ENCODE measurements at regions not wholly inside any gene's neighbourhood (a gene's known extent, or its start where the extent isn't known, plus 50 kb on each side); places are given as distances from the start of the nearest gene placed in this dataset.

DNA sequence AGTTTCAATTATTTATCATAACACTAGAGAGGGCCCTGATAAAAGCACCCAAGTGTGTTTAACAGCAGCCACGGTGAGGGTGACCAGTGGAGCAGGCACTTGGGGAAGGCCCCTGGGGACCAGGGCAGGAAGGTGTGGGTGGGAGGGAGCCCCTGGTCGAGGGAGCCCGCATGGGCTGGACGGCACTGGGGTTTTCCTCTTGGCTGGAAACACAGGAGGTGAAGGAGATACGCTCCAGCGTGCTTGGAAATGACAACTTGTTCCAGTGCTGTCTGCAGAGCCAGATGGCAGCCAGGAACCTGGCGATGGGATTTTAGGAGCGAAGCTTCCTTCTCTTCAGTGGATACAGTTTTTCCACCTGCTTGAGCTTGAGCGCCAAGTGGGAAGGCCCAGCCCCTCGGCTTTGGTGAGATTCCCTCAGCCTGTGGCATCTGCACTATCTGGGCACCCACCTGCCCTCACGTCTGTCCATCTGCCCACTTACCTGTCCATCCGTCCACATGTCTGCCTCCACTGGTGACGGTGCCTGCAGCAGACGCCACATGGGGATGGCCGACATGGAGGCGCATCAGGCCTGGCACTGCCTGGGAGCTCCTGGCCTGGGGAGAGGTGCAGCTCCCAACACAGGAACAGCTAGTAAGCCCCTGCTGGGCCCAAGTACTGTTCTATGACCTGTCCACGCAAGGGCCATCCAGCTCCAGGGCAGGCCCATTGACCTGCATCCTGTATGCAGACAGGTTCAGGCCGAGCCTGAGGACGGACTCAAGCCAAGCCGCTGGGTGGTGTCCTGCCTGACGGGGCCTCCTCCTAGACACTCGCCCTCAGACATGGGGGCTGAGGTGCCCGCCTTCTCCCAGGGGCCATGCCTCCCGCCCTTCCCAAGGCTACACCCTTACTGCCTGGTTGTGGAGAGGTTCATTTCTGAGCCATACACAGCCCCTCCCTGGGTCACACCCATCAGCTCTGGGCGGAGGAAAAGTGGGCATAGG is 192.2 kb upstream of the C14orf180 start:
- H3K4me3 Mint-ChIP-seq = no peak overlapping the region
- H3K36me3 ChIP-seq (ENCODE audit: control insufficient read depth, insufficient read depth, low read length) = no peaks in the 10 kb centered on the region
- no peak for ATAC-seq
- no peaks in the 10 kb centered on the region for H3K9me3 ChIP-seq (ENCODE audit: control insufficient read depth, insufficient read depth, low read length)
- no peak overlapping the region for H3K27ac Mint-ChIP-seq
- no peak overlapping the region for H3K27ac ChIP-seq (ENCODE audit: low read length)
- no peaks in the 10 kb centered on the region for H3K9me3 Mint-ChIP-seq
- intact Hi-C loops (cut with micrococcal nuclease) = no loop called here
- 82% methylated on average over 25 of the region's 25 CpGs for WGBS (ENCODE audit: insufficient coverage)
- DNase-seq = peak in 1 of 2 donors; percentile 10
- H3K4me1 ChIP-seq (ENCODE audit: control insufficient read depth, insufficient read depth, low read length) = peaks cover 57% of the 10 kb centered on the region
- no peak overlapping the region for H3K4me3 ChIP-seq (ENCODE audit: low read length)
- H3K27me3 Mint-ChIP-seq (ENCODE audit: low read depth in 2 of 2) = peaks cover 0 to 2% of the 10 kb centered on the region in 2 donors
- H3K27me3 ChIP-seq (ENCODE audit: control insufficient read depth, insufficient read depth, low read length) = no peaks in the 10 kb centered on the region
- no peaks in the 10 kb centered on the region for H3K36me3 Mint-ChIP-seq
- TF ChIP-seq, protein P1, sequence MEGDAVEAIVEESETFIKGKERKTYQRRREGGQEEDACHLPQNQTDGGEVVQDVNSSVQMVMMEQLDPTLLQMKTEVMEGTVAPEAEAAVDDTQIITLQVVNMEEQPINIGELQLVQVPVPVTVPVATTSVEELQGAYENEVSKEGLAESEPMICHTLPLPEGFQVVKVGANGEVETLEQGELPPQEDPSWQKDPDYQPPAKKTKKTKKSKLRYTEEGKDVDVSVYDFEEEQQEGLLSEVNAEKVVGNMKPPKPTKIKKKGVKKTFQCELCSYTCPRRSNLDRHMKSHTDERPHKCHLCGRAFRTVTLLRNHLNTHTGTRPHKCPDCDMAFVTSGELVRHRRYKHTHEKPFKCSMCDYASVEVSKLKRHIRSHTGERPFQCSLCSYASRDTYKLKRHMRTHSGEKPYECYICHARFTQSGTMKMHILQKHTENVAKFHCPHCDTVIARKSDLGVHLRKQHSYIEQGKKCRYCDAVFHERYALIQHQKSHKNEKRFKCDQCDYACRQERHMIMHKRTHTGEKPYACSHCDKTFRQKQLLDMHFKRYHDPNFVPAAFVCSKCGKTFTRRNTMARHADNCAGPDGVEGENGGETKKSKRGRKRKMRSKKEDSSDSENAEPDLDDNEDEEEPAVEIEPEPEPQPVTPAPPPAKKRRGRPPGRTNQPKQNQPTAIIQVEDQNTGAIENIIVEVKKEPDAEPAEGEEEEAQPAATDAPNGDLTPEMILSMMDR (IDR thresholded peaks at IDR 0.05) = no peak
- H3K4me1 Mint-ChIP-seq = peaks cover 30 to 35% of the 10 kb centered on the region in 2 donors

DNA sequence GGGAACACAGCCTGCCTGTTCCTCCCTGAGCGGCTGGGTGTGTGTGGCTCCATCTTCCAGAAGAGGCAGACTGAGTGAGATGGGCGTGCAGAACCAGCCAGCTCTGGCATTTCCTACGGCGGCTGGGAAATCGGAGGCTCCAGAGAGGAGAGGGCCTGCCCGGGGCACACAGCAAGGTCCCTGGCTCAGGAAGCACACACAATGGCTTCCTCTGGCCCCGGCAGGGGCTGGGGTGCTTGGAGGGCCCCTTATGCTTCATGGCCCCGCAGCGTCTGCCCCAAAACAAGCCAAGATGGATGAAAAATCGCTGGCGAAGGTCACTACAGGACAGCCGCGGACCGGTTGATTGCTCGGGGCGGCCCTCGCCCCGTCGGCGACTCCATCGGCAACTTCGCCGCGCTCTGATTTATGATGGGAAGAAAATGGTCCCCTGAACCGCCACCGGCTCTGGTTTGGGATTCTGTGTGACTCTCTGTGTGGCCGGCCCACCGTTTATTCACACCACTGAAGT is 191.5 kb upstream of the C14orf180 start:
- 90% methylated on average over 28 of the region's 28 CpGs for WGBS (ENCODE audit: insufficient coverage)
- peaks cover 0 to 2% of the 10 kb centered on the region in 2 donors for H3K27me3 Mint-ChIP-seq (ENCODE audit: low read depth in 2 of 2)
- no peak overlapping the region for H3K4me3 Mint-ChIP-seq
- ATAC-seq (no peak), DNase-seq (no peak)
- Histone ChIP-seq H3K27ac (ENCODE audit: low read length) (no peak overlapping the region), H3K36me3 (ENCODE audit: control insufficient read depth, insufficient read depth, low read length) (no peaks in the 10 kb centered on the region), H3K9me3 (ENCODE audit: control insufficient read depth, insufficient read depth, low read length) (no peaks in the 10 kb centered on the region), H3K4me1 (ENCODE audit: control insufficient read depth, insufficient read depth, low read length) (peaks cover 64% of the 10 kb centered on the region), H3K27me3 (ENCODE audit: control insufficient read depth, insufficient read depth, low read length) (no peaks in the 10 kb centered on the region), H3K4me3 (ENCODE audit: low read length) (no peak overlapping the region)
- TF ChIP-seq, protein P1 (IDR thresholded peaks at IDR 0.05) = no peak
- H3K36me3 Mint-ChIP-seq = no peaks in the 10 kb centered on the region
- H3K27ac Mint-ChIP-seq = no peak overlapping the region
- H3K9me3 Mint-ChIP-seq = no peaks in the 10 kb centered on the region
- intact Hi-C loops (cut with micrococcal nuclease) = no loop called here
- peaks cover 30 to 38% of the 10 kb centered on the region in 2 donors for H3K4me1 Mint-ChIP-seq

DNA sequence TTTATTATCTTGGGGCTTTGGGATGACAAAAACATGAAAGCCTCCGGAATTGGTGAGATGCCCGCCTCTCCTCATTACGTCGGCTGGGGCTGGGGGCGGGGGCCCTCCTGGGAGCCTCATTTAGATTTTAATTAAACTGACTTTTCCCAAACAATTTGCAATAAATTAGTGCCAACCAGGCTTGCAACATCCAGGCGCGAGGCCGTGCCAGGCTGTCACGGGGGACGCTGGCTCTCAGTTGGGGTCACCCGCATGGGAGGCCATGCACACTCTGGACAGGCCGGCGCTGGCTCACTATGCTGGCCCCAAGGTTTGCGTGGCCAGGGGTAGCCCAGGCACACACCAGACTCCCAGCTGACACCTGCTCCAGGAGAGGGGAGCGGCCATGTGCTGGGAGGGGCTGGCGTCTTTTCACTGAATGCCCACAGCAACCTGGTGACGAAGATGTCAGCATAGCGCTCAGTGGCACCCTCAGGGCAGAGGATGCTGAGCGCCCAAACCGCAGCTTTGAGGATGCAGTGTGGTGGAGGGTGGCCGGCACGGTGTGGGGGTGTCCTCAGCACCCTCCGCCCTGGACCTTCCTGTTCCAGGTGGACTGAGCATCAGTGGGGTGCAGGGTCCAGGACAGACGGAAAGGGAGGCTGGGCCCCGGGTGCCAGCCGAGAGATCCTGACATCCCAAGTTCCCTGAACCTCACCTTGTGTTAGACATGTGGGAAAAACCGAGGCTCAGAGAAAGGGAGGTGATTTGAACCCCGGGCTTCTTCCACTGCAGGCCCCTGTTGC is 190.8 kb upstream of the C14orf180 start:
- ATAC-seq = peak in 1 of 3 donors; percentile 62
- Mint-ChIP-seq H3K27me3 (ENCODE audit: low read depth in 2 of 2) (peaks cover 0 to 2% of the 10 kb centered on the region in 2 donors), H3K36me3 (no peaks in the 10 kb centered on the region), H3K4me3 (peak overlapping the region; percentile 72), H3K9me3 (no peaks in the 10 kb centered on the region), H3K4me1 (peaks cover 35 to 43% of the 10 kb centered on the region in 2 donors), H3K27ac (peak overlapping the region; percentile 63 to 78)
- TF ChIP-seq, protein P1 (IDR thresholded peaks at IDR 0.05) = no peak
- WGBS (ENCODE audit: insufficient coverage) = 84% methylated on average over 28 of the region's 28 CpGs
- intact Hi-C loops (cut with micrococcal nuclease) = no loop called here
- Histone ChIP-seq H3K4me1 (ENCODE audit: control insufficient read depth, insufficient read depth, low read length) (peaks cover 71% of the 10 kb centered on the region), H3K36me3 (ENCODE audit: control insufficient read depth, insufficient read depth, low read length) (no peaks in the 10 kb centered on the region), H3K27ac (ENCODE audit: low read length) (peak overlapping the region; percentile 14), H3K9me3 (ENCODE audit: control insufficient read depth, insufficient read depth, low read length) (no peaks in the 10 kb centered on the region), H3K4me3 (ENCODE audit: low read length) (no peak overlapping the region), H3K27me3 (ENCODE audit: control insufficient read depth, insufficient read depth, low read length) (no peaks in the 10 kb centered on the region)
- peak; percentile 13 to 30 for DNase-seq
